Psoas muscle (tissue), 7 donors: ENCODE measurements at regions not wholly inside any gene's neighbourhood (a gene's known extent, or its start where the extent isn't known, plus 50 kb on each side); places are given as distances from the start of the nearest gene placed in this dataset.
"Not testable (repeated sequence)": the region's sequence is repeated elsewhere in the genome, so short reads cannot be mapped to it uniquely, and the experiment has no call there.

Source experiments
- ATAC-seq, 4 donors: fragments of 200-7000 bp; cut with Tn5 transposase; one replicate each; pipeline ENCODE4 v1.9.1; 2020; ENCODE audit warnings: moderate library complexity in 3 of 4, mild to moderate bottlenecking in 2 of 4
- DNase-seq, 2 donors: peaks; one replicate each; pipeline ENCODE4 v3.0.0-alpha.2; 2020
- H3K27ac ChIP-seq: fragments of 200-600 bp; one replicate; pipeline ENCODE4 v1.8.0; 2022
- H3K27me3 ChIP-seq, 3 donors: fragments of 200-600 bp in 1 of 3; one replicate each; pipeline versions ENCODE4 v1.6.1 to v1.8.0; 2013 to 2022; ENCODE audit warnings: low read length in 2 of 3, mild to moderate bottlenecking in 2 of 3, moderate library complexity in 1 of 3; ENCODE audit not compliant: insufficient read depth in 3 of 3
- H3K36me3 ChIP-seq, 2 donors: fragments of 200-600 bp in 1 of 2; one replicate each; pipeline versions ENCODE4 v1.6.1 to v1.8.0; 2013 to 2022; ENCODE audit warnings: low read depth in 1 of 2, mild to moderate bottlenecking in 1 of 2, moderate library complexity in 1 of 2; ENCODE audit not compliant: insufficient read depth in 1 of 2
- H3K4me1 ChIP-seq: fragments of 200-600 bp; one replicate; pipeline ENCODE4 v1.8.0; 2022
- H3K4me3 ChIP-seq: fragments of 200-600 bp; one replicate; pipeline ENCODE4 v1.8.0; 2022; ENCODE audit warnings: mild to moderate bottlenecking
- H3K9me3 ChIP-seq: fragments of 200-600 bp; one replicate; pipeline ENCODE4 v1.8.0; 2022
- CTCF ChIP-seq: fragments of 200-600 bp; IDR thresholded peaks from one replicate; pipeline ENCODE4 v1.8.0; 2022; ENCODE audit warnings: antibody characterized with exemption
- WGBS, 3 donors: extraction: QIAGEN DNeasy Blood & Tissue Kit; methylation state at CpG; one replicate each; pipeline versions ENCODE4 v1.1.6 to v1.1.7; 2013; 5-methylcytosine and 5-hydroxymethylcytosine counted together
- intact Hi-C, 2 donors: fragments of 100-400 bp; cut with DNase I; formaldehyde crosslinking; loops; one replicate each; pipeline versions ENCODE4 v1.11.0 to v1.14.2; 2022
- donor health status: healthy with polysubstance abuse.
- donor health status: DM: no; HTN: no; CAD: no; lungs with moderate emphysema.
- donor health status: Bipolar disorder and iron deficiency.
- donor health status: healthy.
- donor health status: DM: yes; HTN: yes; CAD: no.
- donor health status: DM: no; HTN: no; CAD: no.
- donor health status: DM: yes; HTN: yes; CAD: no.

- 73 to 83% (median 77%) methylated on average over 1 of the region's 1 CpG for WGBS, 3 donors
- no peak overlapping the region for H3K4me3 ChIP-seq
- DNase-seq (no peak), ATAC-seq (no peak)
- H3K4me1 ChIP-seq = no peaks in the 10 kb centered on the region
- no peak for TF ChIP-seq CTCF
- no peaks in the 10 kb centered on the region for H3K27me3 ChIP-seq
- no peaks in the 10 kb centered on the region for H3K36me3 ChIP-seq
- no peak overlapping the region for H3K27ac ChIP-seq
- intact Hi-C loops = no loop called here
- no peaks in the 10 kb centered on the region for H3K9me3 ChIP-seq
Measured at GRCh38 chr3:99295836-99296235, 342.6 kb upstream of the COL8A1 start.

GRCh38 chr3:99294092-99294491, 344.3 kb upstream of the COL8A1 start:
- ATAC-seq, DNase-seq, H3K27ac ChIP-seq, H3K4me1 ChIP-seq, H3K27me3 ChIP-seq, H3K36me3 ChIP-seq, intact Hi-C loops, H3K4me3 ChIP-seq, H3K9me3 ChIP-seq: not testable (repeated sequence)
- WGBS, 3 donors = 11 to 19% (median 12%) methylated on average over 6 to 8 of the region's 8 CpGs

- Histone ChIP-seq H3K4me1 (no peaks in the 10 kb centered on the region), H3K9me3 (no peaks in the 10 kb centered on the region), H3K27ac (no peak overlapping the region), H3K36me3 (no peaks in the 10 kb centered on the region), H3K27me3 (no peaks in the 10 kb centered on the region), H3K4me3 (no peak overlapping the region)
- no peak for ATAC-seq
- TF ChIP-seq CTCF = no peak
- DNase-seq = no peak
- intact Hi-C loops = no loop called here
- 20 to 30% (median 27%) methylated on average over 2 of the region's 2 CpGs for WGBS, 3 donors
Measured at GRCh38 chr3:99287876-99288275, 350.5 kb upstream of the COL8A1 start.

- ATAC-seq (no peak), DNase-seq (no peak)
- H3K27ac ChIP-seq = no peak overlapping the region
- H3K36me3 ChIP-seq = no peaks in the 10 kb centered on the region
- intact Hi-C loops = no loop called here
- H3K4me3 ChIP-seq = no peak overlapping the region
- no peak for TF ChIP-seq CTCF
- no peaks in the 10 kb centered on the region for H3K4me1 ChIP-seq
- H3K9me3 ChIP-seq = no peaks in the 10 kb centered on the region
- no peaks in the 10 kb centered on the region for H3K27me3 ChIP-seq
Measured at GRCh38 chr3:99286266-99286845, 352.0 kb upstream of the COL8A1 start.

GRCh38 chr3:99269606-99270351, 368.3 kb upstream of the DCBLD2 start:
- H3K9me3 ChIP-seq = no peaks in the 10 kb centered on the region
- no peak overlapping the region for H3K4me3 ChIP-seq
- intact Hi-C loops = no loop called here
- H3K27ac ChIP-seq = no peak overlapping the region
- H3K36me3 ChIP-seq = no peaks in the 10 kb centered on the region
- WGBS, 3 donors = 73 to 83% (median 75%) methylated on average over 9 of the region's 9 CpGs
- no peaks in the 10 kb centered on the region for H3K4me1 ChIP-seq
- peak in 3 of 4 donors; percentile 42 to 64 (median 53) for ATAC-seq
- peak; percentile 25 to 46 for DNase-seq
- TF ChIP-seq CTCF = no peak
- no peaks in the 10 kb centered on the region for H3K27me3 ChIP-seq
